ENCODE measurements at regions not wholly inside any gene's neighbourhood (a gene's known extent, or its start where the extent isn't known, plus 50 kb on each side); places are given as distances from the start of the nearest gene placed in this dataset.

GRCh38 chr7:46452561-46453135 lies 531.6 kb upstream of the IGFBP3 start:
- no peak for DNase-seq

- DNase-seq, result no peak
Observed at GRCh38 chr7:46451846-46452245, 530.8 kb upstream of the IGFBP3 start.

GRCh38 chr7:46450886-46451285 lies 529.8 kb upstream of the IGFBP3 start:
- DNase-seq, result no peak

GRCh38 chr7:46450425-46450824 lies 529.4 kb upstream of the IGFBP3 start:
- no peak for DNase-seq

GRCh38 chr7:46449743-46450142 lies 528.7 kb upstream of the IGFBP3 start:
- no peak for DNase-seq

GRCh38 chr7:46448478-46448877 lies 527.4 kb upstream of the IGFBP3 start:
- DNase-seq, result no peak

GRCh38 chr7:46446151-46446550 lies 525.1 kb upstream of the IGFBP3 start:
- no peak for DNase-seq

- no peak for DNase-seq
Observed at GRCh38 chr7:46444256-46444655, 523.2 kb upstream of the IGFBP3 start.

- DNase-seq, result no peak
Observed at GRCh38 chr7:46440186-46440585, 519.1 kb upstream of the IGFBP3 start.

- no peak for DNase-seq
Observed at GRCh38 chr7:46432708-46433107, 511.6 kb upstream of the IGFBP3 start.

GRCh38 chr7:46428295-46428694 lies 507.2 kb upstream of the IGFBP3 start:
- DNase-seq, result no peak

GRCh38 chr7:46424934-46425333 lies 503.9 kb upstream of the IGFBP3 start:
- DNase-seq, result no peak

- no peak for DNase-seq
Observed at GRCh38 chr7:46421441-46422230, 500.6 kb upstream of the IGFBP3 start.

GRCh38 chr7:46414946-46415345 lies 493.9 kb upstream of the IGFBP3 start:
- no peak for DNase-seq

- DNase-seq, result no peak
Observed at GRCh38 chr7:46411236-46411635, 490.2 kb upstream of the IGFBP3 start.

- DNase-seq, result no peak
Observed at GRCh38 chr7:46407125-46407524, 486.1 kb upstream of the IGFBP3 start.

- no peak for DNase-seq
Observed at GRCh38 chr7:46397591-46397990, 476.5 kb upstream of the IGFBP3 start.

- no peak for DNase-seq
Observed at GRCh38 chr7:46396481-46396880, 475.4 kb upstream of the IGFBP3 start.

- DNase-seq, result no peak
Observed at GRCh38 chr7:46393142-46393541, 472.1 kb upstream of the IGFBP3 start.

- DNase-seq, result no peak
Observed at GRCh38 chr7:46391231-46392201, 470.4 kb upstream of the IGFBP3 start.

GRCh38 chr7:46390042-46390441 lies 469.0 kb upstream of the IGFBP3 start:
- DNase-seq, result no peak

GRCh38 chr7:46389146-46389545 lies 468.1 kb upstream of the IGFBP3 start:
- DNase-seq, result no peak
